GM19438 (cell line): ENCODE measurements at regions not wholly inside any gene's neighbourhood (a gene's known extent, or its start where the extent isn't known, plus 50 kb on each side); places are given as distances from the start of the nearest gene placed in this dataset.
"Not testable (repeated sequence)": the region's sequence is repeated elsewhere in the genome, so short reads cannot be mapped to it uniquely, and the experiment has no call there.

Experiments
- ATAC-seq: cut with Tn5 transposase; IDR thresholded peaks from one replicate; pipeline ENCODE4 v1.9.1; 2021; ENCODE audit warnings: low read depth; ENCODE audit not compliant: unreplicated experiment

DNA sequence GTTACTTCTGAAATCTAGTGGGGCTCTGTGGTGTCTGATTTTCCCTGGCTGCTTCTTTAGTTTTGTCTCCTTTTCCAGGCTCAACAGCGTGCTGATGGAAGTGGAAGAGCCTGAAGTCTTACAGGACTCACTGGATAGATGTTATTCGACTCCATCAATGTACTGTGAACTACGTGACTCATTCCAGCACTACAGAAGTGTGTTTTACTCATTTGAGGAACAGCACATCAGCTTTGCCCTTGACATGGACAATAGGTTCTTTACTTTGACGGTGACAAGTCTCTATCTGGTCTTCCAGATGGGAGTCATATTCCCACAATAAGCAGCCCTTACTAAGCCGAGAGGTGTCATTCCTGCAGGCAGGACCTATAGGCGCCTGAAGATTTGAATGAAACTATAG, 51.1 kb downstream of the NBPF8 start:
- not testable (repeated sequence) for ATAC-seq

- not testable (repeated sequence) for ATAC-seq
Observed at GRCh38 chr1:120477663-120478062, 62.8 kb downstream of the NBPF8 start.

DNA sequence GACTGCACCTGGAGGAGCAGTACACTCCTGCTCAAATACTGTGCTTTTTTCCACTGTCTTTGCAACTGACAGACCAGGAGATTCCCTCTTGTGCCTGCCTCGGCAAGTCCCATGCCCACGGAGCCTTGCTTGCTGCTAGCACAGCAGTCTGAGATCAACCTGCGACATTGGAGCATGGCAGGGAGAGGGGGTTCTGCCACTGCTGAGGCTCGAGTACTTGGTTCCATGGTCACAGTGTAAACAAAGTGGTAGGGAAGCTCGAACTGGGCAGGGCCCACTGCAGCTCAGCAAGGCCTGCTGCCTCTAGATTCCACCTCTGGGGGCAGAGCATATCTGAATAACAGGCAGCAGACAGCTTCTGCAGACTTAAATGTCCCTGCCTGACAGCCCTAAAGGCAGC, 63.6 kb downstream of the NBPF8 start:
- ATAC-seq = not testable (repeated sequence)

DNA sequence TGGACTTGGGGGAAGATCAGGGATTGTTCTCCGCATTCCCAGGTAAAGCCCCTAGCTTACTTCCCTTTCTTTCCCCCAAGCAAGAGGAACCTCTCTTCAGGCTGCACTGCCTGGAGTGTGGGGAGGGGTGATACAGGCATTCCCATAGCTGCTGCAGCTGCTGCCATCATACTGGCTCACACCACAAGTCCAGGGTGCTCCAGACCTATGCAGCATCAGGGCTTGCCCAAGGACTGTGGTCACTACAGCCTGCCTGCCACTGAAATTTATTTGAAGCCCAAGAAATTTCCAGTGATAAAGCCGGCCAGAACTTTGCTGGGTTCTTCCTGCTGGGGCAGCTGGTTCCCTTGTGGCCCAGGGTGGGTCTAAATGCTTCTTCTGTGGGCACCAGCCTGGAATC, 72.7 kb downstream of the NBPF8 start:
- not testable (repeated sequence) for ATAC-seq

DNA sequence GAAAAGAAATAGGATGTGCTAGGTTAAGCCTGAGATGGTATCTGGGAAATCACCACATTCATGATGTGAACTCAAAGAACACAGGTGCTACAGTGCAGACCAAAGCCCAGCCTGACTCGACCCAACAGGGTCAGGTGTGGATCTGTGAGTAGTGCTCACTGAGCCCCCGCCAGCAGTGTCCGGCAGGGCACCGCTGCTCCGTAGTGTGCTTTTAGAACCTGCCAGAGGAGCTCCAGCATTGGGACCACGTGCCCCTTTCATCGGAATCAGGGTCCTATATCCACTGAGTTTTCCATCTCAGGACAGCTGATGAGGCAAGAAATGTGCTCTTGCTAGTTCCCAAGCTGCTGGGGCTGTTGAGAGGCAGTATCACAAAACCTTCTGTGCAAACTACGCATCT, 74.4 kb downstream of the NBPF8 start:
- ATAC-seq = not testable (repeated sequence)

DNA sequence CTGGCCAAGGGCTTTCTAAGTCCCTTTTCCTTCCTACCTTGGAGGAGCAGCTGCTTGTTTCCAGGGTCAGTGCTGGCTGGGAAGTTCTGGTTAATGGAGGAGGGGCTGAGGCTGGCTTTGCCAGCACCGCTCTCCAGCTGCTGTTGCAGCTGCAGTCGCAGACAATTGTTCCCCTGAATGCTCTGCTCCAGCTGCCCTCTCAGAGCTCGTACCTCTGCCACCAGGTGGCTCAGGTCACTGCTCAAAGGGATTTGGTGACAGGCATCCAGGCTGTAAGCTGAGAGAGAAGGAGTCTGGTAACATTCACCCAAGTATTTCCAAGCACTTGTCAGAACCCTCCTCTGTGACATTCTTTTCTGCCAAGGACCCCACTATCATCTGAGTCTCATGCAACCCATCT, 82.3 kb downstream of the NBPF8 start:
- not testable (repeated sequence) for ATAC-seq

GRCh38 chr1:120503284-120503683, 88.4 kb downstream of the NBPF8 start:
- ATAC-seq = not testable (repeated sequence)

DNA sequence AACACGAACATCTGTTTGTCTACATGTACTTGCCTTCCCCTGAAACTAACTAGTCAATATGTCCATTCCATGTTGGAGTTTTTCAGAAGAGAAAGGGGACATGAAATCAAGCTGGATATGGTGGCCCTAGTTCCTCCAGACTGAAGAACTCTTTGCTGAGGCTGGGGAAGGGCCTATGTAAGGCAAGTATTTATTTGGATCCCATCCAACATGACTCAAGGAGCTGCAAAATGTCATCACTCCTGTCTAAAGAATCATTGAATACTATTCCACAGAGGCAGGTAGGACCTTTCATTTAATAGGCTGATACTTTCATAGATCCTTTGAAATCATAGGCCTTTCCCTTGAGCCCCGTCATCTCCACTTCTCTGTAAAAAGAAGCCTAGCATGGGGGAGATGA, 91.5 kb downstream of the NBPF8 start:
- not testable (repeated sequence) for ATAC-seq

- not testable (repeated sequence) for ATAC-seq
Observed at GRCh38 chr1:120508351-120508750, 93.5 kb downstream of the NBPF8 start.

- ATAC-seq = not testable (repeated sequence)
Observed at GRCh38 chr1:120509258-120509657, 94.4 kb downstream of the NBPF8 start.

GRCh38 chr1:120513099-120513498, 98.3 kb downstream of the NBPF8 start:
- not testable (repeated sequence) for ATAC-seq

- not testable (repeated sequence) for ATAC-seq
Observed at GRCh38 chr1:120513531-120513930, 98.7 kb downstream of the NBPF8 start.

DNA sequence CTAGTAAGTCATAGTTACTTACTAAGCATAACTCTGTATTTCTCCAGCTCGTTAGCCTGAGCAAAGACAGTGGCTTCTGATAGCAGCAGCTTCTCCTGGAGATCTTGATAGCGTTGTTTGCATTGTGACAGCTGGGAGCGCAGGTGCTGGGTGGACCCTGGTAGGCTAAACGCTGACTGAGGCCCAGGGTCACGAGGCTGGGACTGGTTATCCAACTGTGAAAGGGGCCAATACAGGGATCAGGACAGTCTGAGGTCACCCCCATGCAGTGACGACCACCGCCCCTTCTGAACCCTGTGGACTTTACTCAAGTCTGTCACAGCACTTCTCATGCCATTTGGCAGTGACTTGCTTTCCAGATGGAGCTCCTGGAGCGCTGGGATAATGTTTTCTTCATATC, 104.4 kb downstream of the NBPF8 start:
- ATAC-seq = not testable (repeated sequence)

GRCh38 chr1:120524416-120524815, 109.6 kb downstream of the NBPF8 start:
- ATAC-seq = not testable (repeated sequence)

DNA sequence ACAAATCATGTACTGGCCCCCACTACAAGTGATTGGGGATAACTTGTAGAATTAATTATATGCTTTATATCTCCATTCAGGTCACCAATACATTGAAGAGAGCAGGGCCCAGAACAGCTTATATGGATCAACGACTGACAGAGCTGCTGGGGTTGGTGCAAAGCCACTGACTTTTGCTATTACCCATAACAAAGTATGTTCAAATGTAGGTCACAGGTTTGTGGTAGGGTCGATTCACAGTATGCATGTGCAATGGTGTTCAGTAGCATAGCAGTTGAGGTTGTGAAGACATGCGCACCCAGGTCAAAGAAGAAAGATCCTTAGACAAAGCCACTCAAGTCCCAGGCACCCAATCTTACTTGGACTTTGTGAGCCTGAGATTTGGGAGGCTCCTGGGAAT, 110.6 kb downstream of the NBPF8 start:
- ATAC-seq = not testable (repeated sequence)

DNA sequence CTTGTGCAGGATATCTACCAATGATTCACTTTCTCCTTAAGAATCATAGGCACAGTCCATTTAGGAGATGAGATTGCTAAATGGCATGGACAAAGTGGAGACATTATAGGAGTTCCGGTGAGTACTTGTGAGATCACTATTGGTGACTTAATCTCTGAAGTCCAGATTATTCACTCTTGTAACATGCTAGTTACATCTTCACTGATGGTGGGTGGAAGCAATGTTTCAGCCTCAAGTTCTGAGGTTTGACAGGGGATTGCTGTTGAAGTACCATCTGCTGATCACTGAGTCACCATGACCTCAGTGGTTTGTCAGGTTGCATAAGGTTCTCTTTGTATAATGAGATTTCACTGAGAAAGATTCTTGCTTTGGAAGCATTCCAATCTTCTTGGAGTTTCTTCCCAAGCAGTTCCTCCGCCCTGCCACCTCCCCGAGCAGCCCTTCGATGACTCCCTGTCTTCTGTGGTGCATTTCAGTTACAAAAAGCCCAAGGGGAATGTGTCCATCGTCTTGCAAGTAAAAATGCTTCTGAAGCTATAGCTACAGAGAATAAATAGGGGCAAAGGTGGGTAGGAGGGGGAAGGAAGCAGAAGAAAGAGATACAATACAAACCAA, 114.7 kb downstream of the NBPF8 start:
- ATAC-seq = not testable (repeated sequence)

DNA sequence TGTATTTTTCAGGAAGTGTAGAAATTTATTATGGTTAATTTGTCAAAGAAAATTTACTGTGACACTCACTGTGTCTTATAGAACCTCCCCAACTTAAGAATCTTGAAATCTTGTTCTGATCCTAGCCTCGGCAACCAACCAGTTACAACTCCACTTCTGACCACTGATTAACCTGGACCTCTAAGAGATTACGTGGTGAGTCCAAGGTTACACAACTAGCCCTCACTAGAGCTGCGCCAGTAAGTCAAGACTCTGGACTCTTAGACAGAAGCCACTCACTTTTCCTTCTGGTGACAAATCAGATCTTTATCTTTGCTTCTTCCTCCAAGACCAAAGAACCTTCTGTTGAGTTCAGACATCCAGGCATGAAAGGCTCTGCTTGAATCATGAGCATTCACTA, 116.6 kb downstream of the NBPF8 start:
- not testable (repeated sequence) for ATAC-seq

DNA sequence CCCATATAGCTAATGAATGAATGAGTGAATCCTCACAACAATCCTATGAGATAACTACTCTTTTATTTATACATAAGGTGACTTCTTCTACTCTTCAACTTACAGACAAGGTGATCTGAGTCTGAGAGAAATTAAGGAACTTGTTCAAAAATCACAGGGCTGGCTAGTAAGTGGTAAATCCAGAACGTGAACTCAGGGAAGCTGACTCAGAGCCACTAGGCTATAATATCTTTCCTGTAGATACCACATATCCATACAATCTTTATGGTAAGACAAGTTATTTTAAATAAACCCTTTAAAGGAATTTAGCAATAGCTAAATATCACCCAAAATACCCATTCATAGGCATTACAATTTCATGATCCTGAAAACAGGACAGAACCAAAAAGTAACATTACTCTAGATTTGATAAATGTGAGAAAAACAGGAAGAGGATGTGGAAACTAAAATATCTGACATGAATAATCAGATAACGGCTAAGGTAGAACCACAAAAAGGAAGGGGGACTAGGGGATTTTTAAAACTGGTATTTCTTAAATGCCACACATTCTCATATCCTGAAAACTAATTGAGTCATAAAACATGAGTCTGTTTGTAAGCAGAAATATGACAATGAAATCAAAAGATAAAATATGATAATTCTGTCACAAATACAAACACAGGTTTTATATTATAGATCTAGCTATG, 119.7 kb downstream of the NBPF8 start:
- peak; percentile 57 for ATAC-seq

GRCh38 chr1:120535052-120535451, 120.2 kb downstream of the NBPF8 start:
- ATAC-seq = peak; percentile 54

DNA sequence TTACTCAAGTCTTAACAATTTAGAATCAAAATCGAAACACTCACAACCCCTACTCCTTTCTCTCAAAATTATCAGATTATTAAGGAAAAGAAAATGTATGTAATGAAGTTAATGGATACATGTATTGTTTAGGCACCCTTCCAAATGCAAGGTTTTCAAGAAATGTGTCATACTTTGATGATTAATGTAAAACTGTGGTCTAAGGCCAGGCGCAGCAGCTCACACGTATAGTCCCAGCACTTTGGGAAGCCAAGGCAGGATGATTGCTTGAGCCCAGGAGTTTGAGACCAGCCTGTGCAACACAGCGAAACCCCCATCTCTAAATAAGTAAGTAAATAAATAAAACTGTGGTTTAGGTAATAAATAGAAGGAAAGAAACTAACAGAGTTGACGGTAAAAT, 126.6 kb downstream of the NBPF8 start:
- ATAC-seq = not testable (repeated sequence)

DNA sequence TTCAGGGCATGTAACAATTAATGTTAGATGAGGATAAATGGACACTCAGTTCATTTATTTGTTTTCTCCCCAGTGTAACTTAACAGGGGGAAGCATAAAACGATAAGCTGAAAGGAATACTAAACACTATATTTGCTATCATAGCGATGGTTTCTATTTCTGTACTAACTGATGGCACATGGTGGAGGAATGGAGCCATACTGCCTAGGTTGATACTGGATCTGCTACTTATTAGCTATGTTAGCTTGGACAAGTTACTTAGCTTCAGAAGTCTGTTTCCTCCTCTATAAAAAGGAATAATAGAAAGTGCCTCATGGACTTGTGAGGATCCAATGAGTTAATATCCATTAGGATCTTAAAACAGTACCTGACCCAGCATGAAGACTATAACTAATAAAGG, 127.5 kb downstream of the NBPF8 start:
- not testable (repeated sequence) for ATAC-seq

DNA sequence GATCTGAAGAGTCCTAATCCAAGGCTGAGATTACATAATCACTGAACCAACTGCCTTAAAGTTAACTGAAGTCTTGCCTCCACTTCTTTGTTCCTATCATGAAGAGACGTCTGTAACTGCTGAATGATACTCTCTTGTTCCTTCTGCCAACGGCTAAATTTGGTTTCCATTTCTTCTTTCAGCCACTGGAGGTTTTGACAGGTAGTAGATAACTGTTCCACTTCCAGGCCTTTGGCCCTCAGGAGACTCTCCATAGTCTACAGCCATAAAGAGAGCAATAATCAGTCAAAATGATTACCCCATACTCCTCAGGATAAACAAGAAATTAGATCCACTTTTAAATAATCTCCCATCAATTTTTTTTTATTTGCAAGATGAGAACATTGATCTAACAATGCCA, 128.1 kb downstream of the NBPF8 start:
- not testable (repeated sequence) for ATAC-seq
